GM21423 (cell line): ENCODE measurements at regions not wholly inside any gene's neighbourhood (a gene's known extent, or its start where the extent isn't known, plus 50 kb on each side); places are given as distances from the start of the nearest gene placed in this dataset.

Experiments
- ATAC-seq: cut with Tn5 transposase; IDR thresholded peaks from one replicate; pipeline ENCODE4 v1.9.1; 2021; ENCODE audit warnings: mild to moderate bottlenecking, moderate library complexity; ENCODE audit not compliant: unreplicated experiment

GRCh38 chr13:76231522-76232167 is 595.5 kb downstream of the LMO7 start:
- no peak for ATAC-seq

DNA sequence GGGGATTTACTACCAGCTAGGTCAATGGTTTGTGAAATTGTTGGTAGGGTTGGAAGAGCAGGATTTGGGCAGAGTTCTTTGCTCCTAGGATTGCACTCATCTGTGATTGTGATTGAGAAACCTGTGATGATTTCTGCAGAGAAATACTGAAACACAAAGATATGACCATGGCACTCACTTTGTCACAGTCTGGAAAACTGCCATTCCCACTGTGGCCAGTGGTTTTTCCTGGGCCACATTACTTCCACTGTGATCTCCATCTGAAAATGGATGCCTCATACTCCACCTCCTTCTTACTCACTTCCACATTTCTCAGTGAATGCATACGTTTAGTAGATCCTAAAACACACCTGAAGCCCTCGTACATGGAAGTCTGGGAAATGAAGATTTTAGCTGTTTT is 593.2 kb downstream of the LMO7 start:
- no peak for ATAC-seq

DNA sequence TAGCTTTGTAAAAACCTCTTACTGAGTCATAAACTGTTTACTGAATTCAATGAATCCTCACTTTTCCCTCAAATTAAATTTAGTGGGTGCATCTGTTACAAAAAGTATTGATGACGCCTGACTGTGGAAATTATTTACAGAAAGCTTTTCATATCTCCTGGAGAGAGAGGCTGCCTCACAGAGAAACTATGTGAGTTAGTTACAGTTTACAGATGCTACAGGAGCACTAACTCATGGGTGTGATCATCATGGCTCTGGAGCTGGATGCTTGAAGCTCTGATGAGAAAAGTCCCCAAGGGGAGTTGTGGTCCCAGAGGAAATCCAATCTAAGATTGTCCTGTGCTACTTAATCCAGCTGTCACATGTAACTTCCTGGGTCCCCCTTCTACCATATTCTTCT is 590.8 kb downstream of the LMO7 start:
- ATAC-seq, result no peak

DNA sequence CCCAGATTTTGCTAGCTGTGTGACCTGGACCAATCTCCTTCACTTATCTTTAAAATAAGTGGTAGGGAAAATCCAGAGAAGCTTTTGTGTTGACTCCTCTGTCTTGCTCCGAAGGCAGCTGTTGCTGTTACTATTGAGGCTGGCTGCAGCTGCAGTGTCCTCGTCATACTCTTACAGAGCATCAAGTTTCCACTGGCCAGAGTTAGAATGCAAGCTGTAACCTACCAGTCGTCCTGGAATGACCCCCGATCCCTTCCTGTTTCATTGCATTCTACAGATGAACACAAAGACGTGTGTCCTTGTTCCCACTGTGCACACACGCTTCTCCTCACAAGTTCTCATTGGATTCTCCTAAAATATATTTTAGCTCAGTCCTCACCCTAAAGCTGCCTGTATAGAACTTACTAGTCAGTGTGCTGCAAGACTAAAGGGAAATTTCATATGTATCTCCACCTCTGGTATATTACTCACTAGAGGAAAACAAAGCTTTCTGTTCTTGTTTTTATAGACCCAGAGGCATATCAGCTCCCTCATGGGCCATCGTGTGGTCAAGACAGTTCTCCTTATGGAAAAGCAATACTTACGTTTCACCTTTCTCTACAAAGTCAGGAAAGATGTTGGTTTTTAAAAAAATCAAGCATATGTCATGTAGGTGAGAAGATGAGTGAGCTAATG is 589.8 kb downstream of the LMO7 start:
- no peak for ATAC-seq

- no peak for ATAC-seq
Observed at GRCh38 chr13:76223999-76224398, 587.9 kb downstream of the LMO7 start.

- ATAC-seq, result no peak
Observed at GRCh38 chr13:76223565-76223964, 587.4 kb downstream of the LMO7 start.

DNA sequence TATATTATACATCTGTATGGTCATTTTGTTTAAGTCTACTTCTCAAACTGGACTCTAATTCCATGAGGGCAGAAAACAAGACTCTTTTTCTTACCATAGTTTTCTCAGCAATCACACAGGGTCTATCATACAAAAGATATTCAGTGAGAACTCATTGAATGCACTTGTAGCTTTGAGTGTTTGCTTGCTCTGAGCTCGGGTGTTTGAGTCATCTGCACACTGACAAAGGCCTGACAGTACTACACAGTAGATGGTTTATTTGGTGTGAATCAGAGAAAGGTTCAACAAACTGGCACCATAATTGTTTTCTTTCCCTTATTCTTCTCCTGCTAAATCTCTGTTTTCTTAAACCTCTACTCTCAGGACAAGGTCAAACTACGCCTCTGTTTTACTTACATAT is 586.4 kb downstream of the LMO7 start:
- ATAC-seq, result no peak

GRCh38 chr13:76216729-76217128 is 580.6 kb downstream of the LMO7 start:
- no peak for ATAC-seq

DNA sequence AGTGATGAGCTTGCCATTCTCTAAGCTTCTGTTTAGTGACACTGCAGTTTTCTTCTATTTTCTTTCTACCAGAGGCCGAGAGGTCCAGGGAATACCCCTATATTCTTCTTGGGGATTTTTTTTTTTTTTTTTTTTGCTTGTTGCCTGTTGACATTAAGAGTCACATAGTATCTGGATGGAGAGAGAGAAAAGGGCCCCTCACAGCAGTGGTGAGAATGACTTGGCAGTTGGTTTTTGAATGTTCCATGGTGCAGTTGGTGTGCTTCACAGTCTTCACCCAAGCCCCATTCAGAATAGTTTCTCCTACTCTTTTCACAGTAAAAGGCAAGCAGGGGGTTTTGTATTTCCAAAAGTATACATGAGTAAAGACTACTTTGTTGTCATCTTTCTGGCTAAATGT is 577.9 kb downstream of the LMO7 start:
- peak; percentile 13 for ATAC-seq

- ATAC-seq, result peak; percentile 72
Observed at GRCh38 chr13:76213423-76213904, 577.3 kb downstream of the LMO7 start.

DNA sequence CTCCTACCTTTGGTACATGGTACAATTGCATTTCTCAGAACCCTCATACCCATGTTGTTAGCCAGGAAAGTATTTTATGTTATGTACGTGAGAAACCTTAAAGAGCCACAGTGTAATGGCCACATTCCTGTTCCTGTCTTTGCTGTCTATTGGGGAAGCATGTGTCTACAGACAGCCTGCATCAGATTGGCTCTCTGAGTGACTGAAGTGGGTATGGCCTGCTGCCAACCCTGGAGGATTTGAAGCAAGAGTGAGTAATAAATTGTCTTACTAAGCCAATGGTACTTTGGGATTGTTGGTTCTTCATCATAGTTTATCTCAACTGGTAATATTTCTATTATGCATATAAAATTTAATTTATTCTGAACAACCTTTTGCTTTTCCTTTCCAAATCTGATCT is 574.1 kb downstream of the LMO7 start:
- no peak for ATAC-seq

DNA sequence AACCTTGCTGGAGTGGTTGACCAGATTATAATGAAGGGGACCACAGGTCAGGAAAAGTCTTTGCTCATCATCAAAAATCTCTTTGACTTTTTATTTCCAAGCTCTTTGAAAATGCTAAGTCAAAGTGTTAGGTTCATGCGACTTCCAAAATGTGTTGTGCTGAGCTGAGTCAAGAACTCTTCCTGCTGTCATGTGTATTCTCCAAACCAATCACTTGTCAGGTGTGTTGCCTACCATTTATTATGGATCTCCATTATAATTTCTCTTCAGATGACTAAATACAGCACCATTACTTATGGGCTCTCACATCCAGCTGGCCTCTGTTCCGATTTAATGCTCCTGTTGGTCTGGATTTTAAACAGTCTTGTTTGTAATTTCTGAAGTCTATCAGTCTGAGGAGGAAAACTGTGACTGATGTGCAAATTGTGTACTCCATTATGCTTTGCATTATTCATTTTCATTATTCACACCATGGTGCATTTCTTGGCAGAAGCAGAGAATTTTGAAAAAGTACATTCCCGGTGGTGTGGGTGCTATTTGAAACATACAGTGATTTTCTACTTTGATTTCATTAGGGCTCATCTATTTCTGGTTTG is 562.5 kb downstream of the LMO7 start:
- ATAC-seq, result no peak

DNA sequence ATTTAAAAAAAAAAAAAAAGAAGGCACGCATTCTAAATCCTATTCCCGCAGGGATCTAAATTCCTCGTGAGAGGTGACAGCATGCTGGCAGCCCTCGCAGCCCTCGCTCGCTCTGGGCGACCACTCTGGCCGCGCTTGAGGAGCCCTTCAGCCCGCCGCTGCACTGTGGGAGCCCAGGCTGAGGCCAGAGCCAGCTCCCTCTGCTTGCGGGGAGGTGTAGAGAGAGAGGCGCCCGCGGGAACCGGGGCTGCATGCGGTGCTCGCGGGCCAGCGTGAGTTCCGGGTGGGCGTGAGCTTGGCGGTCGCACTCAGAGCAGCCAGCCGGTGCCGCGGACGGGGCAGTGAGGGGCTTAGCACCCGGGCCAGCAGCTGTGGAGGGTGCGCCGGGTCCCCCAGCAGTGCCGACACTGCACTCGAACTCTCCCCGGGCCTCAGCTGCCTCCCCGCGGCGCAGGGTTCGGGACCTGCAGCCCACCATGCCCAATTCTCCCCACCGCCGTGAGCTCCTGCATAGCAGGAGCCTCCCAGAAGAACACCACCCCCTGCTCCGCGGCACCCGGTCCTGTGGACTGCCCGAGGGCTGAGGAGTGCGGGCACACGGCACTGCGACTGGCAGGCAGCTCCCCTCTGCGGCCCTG is 553.9 kb downstream of the LMO7 start:
- ATAC-seq, result no peak

DNA sequence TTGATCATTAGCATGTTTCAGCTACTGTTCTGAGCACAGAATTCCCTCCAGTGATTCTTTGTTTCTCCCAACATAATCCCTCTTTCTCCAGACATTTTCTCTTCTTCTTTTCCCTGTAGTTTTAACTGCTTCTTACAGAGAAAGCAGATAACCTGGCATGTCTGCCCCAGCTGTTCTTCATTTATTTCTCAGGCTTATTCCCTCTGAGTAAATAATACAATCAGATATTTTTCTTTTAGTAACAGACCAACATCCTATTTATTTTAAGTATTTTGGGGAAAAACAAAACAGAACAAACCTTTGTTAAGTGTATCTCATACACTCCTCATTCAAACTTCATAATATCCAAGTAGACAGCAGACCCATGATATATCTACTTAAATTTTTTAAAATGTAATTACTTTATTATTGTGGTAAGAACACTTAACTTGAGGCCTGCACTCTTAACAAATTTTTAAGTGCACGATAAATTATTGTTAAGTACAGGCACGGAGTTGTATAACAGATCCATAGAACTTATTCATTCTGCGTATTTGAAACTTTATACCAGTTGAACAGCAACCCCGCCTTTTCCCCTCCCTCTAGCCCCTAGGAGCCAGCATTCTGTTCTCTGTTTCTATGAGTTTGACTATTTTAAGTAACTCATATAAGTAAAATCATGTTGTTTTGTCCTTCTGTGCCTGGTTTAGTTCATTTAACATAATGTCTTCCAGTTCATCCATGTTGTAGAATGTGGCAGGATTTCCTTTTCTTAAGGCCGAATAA is 540.0 kb downstream of the LMO7 start:
- no peak for ATAC-seq

GRCh38 chr13:76168661-76169060 is 532.5 kb downstream of the LMO7 start:
- no peak for ATAC-seq

DNA sequence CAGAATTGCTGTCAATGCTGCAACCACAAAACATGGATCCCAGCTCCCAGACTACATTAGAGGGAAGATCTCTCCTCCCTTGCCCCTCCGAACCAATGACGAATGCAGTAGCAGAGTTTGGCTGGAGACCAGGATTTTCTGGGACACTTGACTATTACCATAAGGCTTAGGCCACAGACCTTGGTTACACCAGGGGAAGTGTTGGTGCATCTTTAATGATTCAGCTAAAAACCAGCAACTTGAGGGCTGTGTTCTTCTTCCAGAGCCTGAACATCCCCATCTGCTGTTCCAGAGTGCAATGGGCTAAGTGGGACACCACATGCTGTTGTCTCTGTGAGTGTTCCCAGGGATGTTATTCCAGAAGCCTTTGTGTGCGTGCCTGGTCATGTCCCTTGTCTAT is 528.2 kb downstream of the LMO7 start:
- no peak for ATAC-seq

DNA sequence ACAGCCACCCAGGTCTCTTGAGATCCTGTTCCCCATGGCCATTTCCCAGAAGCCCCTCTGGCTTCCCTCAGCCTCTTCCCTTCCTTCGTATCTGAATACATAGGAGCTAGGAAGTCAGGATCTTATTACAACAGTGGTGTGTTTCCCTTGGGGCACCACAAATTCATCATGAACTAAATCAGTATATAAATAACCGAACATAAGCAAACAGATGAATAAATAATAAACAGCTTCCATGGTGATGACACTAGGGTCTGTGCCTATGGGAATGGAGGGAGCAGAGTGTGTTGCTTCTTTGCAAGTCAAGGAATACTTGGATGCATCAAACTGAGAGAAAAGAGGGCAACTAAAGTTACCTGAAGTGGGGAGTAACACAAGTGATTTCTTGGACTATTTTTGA is 527.6 kb downstream of the LMO7 start:
- ATAC-seq, result no peak

- ATAC-seq, result no peak
Observed at GRCh38 chr13:76160961-76161925, 525.1 kb downstream of the LMO7 start.

GRCh38 chr13:76160506-76160905 is 524.4 kb downstream of the LMO7 start:
- no peak for ATAC-seq

GRCh38 chr13:76157926-76158325 is 521.8 kb downstream of the LMO7 start:
- no peak for ATAC-seq
